GM12874 (cell line): ENCODE measurements at regions not wholly inside any gene's neighbourhood (a gene's known extent, or its start where the extent isn't known, plus 50 kb on each side); places are given as distances from the start of the nearest gene placed in this dataset.

ENCODE experiments used
- TF ChIP-seq, protein P1 (sequence below): IDR thresholded peaks from 2 replicates; pipeline ENCODE4 v1.5.1; 2011; ENCODE audit warnings: low read depth, mild to moderate bottlenecking, control low read depth, low read length, moderate library complexity; ENCODE audit not compliant: insufficient read depth

DNA sequence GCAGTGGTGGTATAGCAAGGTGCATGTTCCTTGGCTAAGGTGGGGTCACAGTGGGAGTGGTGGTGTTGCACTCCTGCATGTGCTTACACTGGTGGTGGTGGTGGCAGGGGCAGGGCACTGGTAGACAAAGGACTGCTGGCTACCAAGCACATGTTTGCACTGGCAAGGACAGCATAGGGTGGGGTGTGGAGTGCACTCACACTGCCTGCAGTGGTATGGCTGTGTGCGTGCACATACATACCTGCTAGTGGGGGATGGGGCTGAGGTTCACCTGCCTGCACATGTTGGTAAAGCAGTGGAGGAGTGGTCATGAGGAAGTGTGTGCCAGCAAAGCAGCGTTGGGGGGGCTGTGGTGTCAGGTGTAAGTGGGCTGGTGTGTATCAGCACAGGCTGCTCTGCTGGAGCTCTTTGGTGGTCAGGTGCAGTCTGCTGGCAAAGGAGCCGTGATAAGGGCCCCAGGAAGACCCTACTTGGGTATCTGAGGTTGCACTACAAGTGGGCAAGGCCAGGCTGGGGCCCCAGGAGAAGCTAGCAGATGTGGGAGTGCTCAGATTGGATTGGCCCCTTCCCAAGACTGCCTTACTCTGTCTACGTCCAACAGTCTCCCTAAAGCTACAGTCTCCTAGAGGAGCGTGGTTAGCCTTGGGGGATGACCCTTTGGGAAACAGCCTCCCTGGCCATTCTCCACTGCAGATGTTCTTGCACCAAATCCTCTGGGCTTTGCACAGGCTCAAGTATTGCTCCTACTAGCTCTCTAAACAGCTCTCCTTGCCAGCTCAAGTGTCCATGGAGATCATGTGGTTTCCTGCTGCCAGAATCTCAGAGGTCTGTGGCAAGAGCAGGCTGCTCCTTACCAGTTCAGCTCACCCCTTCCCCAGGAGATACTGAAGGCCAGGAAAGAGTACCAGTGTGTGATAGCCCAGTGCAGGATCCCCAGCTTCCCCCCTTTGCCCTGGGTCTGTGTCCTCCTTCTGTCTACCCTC, 486.3 kb upstream of the PABPC4L start:
- TF ChIP-seq, protein P1, sequence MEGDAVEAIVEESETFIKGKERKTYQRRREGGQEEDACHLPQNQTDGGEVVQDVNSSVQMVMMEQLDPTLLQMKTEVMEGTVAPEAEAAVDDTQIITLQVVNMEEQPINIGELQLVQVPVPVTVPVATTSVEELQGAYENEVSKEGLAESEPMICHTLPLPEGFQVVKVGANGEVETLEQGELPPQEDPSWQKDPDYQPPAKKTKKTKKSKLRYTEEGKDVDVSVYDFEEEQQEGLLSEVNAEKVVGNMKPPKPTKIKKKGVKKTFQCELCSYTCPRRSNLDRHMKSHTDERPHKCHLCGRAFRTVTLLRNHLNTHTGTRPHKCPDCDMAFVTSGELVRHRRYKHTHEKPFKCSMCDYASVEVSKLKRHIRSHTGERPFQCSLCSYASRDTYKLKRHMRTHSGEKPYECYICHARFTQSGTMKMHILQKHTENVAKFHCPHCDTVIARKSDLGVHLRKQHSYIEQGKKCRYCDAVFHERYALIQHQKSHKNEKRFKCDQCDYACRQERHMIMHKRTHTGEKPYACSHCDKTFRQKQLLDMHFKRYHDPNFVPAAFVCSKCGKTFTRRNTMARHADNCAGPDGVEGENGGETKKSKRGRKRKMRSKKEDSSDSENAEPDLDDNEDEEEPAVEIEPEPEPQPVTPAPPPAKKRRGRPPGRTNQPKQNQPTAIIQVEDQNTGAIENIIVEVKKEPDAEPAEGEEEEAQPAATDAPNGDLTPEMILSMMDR, result no peak

DNA sequence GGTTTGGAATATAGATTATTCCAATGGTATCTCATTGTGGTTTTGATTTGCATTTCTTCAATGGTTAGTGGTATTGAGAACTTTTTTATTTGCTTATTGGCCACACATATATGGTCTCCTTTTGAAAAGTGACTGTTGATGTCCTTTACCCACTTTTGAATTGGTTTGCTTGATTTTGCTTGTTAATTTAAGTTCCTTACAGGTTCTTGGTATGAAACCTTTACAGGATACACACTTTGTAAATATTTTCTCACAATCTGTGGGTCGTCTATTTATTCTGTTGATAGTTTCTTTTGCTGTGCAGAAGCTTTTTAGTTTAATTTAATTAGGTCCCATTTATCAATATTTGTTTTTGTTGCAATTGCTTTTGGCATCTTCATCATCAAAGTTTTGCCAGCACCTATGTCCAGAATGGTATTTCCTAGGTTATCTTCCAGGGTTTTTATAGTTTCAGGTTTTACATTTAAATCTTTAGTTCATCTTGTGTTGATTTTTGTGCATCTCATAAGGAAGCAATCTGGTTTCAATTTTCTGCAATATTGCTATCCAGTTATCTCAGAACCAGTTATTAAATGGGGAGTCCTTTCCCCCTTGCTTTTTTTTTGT, 475.7 kb upstream of the PABPC4L start:
- TF ChIP-seq, protein P1, result no peak

DNA sequence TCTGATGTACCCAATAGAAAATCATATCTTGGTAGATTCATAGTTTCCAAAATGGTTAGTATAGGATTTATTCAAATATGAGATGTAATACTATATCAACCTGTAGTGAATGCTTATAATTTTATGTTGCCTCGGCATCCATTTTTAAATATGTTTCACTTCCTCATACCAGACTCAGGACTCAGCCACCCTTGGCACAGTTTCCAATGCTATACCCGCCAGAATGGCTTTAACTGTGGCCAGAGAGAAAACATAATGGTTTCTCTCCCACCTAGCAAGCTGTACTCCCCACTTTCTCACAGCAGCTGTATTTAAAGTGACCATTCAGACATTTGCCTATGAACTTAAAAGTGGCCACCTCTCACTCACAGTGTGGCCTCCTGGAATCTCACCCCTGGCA, 466.6 kb upstream of the PABPC4L start:
- TF ChIP-seq, protein P1, result no peak

DNA sequence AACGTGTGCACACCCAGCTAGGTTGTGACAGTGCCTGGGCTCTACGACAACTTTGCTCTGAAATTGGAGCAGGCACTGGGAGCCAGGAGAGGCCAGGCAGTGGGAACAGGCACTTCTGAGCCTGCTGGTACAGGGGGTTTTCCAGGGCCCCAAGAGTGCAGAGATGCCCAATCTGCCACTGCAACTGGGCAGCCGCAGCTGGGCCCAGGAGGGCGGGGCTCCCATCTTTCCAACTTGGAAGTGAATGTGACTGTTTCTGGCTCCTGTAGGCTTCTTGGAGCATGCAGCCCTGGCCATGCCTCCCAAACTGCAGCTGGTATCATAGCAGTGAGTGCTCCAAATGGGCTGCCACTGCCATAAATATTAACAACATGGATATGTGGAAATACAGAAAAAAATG, 465.1 kb upstream of the PABPC4L start:
- TF ChIP-seq, protein P1, result no peak

DNA sequence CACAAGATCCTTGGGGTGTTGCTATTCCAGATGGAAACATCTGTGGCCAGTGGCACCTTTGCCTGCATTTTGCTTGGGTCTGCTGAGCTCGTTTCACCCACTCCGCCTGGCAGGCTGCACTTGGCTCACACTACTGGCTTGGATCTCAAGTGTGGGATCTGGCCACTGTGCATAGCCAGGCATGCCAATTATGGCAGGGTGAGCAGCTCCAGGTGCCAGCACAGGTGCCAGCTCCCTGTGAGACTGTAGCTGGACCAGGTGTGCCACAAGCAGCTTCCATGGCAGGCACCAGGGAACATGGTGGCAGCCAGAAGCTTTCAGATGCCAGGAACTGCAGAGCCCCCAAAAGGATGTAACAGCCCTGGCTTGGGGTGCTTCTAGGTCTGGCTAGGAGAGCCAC, 463.8 kb upstream of the PABPC4L start:
- TF ChIP-seq, protein P1, result no peak

DNA sequence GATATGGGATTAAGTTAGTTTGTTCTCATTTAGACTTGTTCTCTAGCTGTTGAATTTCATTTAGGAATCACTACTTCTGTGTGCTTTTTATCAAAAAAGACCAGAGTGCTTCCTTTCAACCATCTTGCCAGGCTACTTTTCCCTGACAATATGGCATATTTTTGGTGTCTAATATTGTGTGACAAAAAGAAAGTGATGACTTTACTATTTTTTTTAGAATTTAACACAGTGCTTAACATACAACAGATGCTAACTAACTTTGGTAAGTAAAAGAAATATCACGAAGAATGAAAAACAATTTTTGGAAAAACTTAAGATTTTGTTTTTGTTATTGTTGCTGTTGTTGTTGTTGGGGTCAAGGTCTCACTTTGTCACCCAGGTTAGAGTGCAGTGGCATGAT, 462.2 kb upstream of the PABPC4L start:
- TF ChIP-seq, protein P1, result no peak

DNA sequence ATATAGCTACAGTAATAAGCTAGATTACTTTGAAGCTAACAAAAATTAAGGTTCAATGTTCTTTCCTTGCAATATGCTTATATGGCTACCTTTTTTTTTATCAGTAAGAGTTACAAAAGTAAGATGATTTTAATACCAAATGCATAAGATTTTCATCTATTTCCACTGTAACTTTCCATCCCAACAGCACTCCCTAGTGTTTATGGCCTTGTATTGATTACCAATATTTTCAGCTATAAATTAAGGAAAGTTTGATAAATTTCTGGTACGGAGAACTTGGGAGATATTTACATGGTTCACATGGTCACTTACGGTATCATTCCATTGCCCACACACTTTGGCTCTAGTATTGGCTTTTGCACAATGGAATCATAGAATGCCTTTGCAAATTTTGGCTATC, 448.9 kb upstream of the PABPC4L start:
- TF ChIP-seq, protein P1, result no peak
